GM18867 (cell line): ENCODE measurements at regions not wholly inside any gene's neighbourhood (a gene's known extent, or its start where the extent isn't known, plus 50 kb on each side); places are given as distances from the start of the nearest gene placed in this dataset.

ENCODE experiments used
- ATAC-seq: cut with Tn5 transposase; IDR thresholded peaks from one replicate; pipeline ENCODE4 v1.9.1; 2021; ENCODE audit warnings: mild to moderate bottlenecking, moderate library complexity; ENCODE audit not compliant: unreplicated experiment

DNA sequence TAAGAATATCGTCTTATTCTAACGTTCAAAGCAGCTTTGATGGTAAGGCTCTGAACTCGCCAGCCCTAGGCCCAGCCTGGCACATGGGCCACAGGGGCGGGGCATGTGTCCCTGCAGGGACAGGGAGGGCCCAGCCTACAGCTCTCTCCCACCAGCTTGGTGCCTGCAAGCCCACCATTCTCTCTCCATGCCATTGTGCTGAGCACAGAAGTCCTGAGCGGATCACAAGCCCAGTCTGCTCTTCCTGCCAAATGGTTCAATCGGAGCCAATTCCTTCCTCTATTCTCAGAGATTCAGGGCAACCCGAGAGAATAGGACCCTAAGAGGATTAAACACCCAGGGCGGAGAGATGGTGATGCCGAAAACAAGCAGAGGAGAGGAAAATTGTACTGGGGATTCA, 50.3 kb upstream of the APCDD1 start:
- no peak for ATAC-seq
